ENCODE measurements at regions not wholly inside any gene's neighbourhood (a gene's known extent, or its start where the extent isn't known, plus 50 kb on each side); places are given as distances from the start of the nearest gene placed in this dataset.

GRCh38 chr22:27199354-27199753 is 542.0 kb downstream of the MIAT start:
- Histone ChIP-seq H3K4me3 (no peak overlapping the region), H3K9me3 (ENCODE audit: low read depth) (no peaks in the 10 kb centered on the region), H3K36me3 (no peaks in the 10 kb centered on the region), H3K27me3 (no peaks in the 10 kb centered on the region), H3K27ac (no peak overlapping the region), H3K4me1 (ENCODE audit: low read depth) (no peaks in the 10 kb centered on the region)
- DNase-seq (ENCODE audit: low read depth in 1 of 2, low spot score in 1 of 2), result no peak
- no peak for TF ChIP-seq CTCF (IDR thresholded peaks at IDR 0.05; ENCODE audit: low read depth, low read length)

DNA sequence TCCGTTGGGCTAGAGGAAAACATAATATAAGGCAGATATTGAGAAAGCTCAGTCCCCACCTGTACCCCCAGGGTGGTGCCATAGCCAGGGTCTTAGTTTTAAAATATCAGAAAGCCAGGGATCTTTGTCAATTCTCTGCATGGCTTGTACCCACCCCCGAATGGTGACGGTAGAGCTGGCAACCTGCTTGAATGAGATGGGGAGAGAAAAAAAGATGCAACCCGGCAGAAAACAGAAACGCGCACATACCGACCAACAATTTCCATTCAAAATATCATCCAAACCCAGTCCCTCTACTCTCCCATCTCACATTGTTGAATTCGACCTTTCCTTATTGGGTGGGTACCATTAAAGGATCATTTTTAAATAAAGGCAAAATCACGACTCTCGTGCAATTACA is 543.9 kb downstream of the MIAT start:
- DNase-seq (ENCODE audit: low read depth in 1 of 2, low spot score in 1 of 2), result no peak
- no peaks in the 10 kb centered on the region for H3K36me3 ChIP-seq
- H3K27ac ChIP-seq, result no peak overlapping the region
- H3K4me1 ChIP-seq (ENCODE audit: low read depth), result no peaks in the 10 kb centered on the region
- TF ChIP-seq CTCF (IDR thresholded peaks at IDR 0.05; ENCODE audit: low read depth, low read length), result no peak
- no peaks in the 10 kb centered on the region for H3K27me3 ChIP-seq
- no peak overlapping the region for H3K4me3 ChIP-seq
- no peaks in the 10 kb centered on the region for H3K9me3 ChIP-seq (ENCODE audit: low read depth)

GRCh38 chr22:27201741-27202140 is 544.4 kb downstream of the MIAT start:
- H3K4me1 ChIP-seq (ENCODE audit: low read depth), result no peaks in the 10 kb centered on the region
- H3K36me3 ChIP-seq, result no peaks in the 10 kb centered on the region
- no peak overlapping the region for H3K27ac ChIP-seq

GRCh38 chr22:27203276-27203660 is 545.9 kb downstream of the MIAT start:
- TF ChIP-seq CTCF (IDR thresholded peaks at IDR 0.05; ENCODE audit: low read depth, low read length), result no peak
- DNase-seq (ENCODE audit: low read depth in 1 of 2, low spot score in 1 of 2), result no peak
- H3K4me1 ChIP-seq (ENCODE audit: low read depth), result no peaks in the 10 kb centered on the region
- H3K4me3 ChIP-seq, result no peak overlapping the region
- H3K36me3 ChIP-seq, result no peaks in the 10 kb centered on the region
- H3K27me3 ChIP-seq, result no peaks in the 10 kb centered on the region
- no peaks in the 10 kb centered on the region for H3K9me3 ChIP-seq (ENCODE audit: low read depth)
- H3K27ac ChIP-seq, result no peak overlapping the region

More at GRCh38 chr22:27201741-27202140, 544.4 kb downstream of the MIAT start:
- no peaks in the 10 kb centered on the region for H3K27me3 ChIP-seq
- DNase-seq (ENCODE audit: low read depth in 1 of 2, low spot score in 1 of 2), result no peak
- no peak for TF ChIP-seq CTCF (IDR thresholded peaks at IDR 0.05; ENCODE audit: low read depth, low read length)
- H3K4me3 ChIP-seq, result no peak overlapping the region
- no peaks in the 10 kb centered on the region for H3K9me3 ChIP-seq (ENCODE audit: low read depth)

GRCh38 chr22:27204280-27204679 is 546.9 kb downstream of the MIAT start:
- Histone ChIP-seq H3K27ac (no peak overlapping the region), H3K4me1 (ENCODE audit: low read depth) (no peaks in the 10 kb centered on the region), H3K27me3 (no peaks in the 10 kb centered on the region), H3K36me3 (no peaks in the 10 kb centered on the region), H3K4me3 (no peak overlapping the region), H3K9me3 (ENCODE audit: low read depth) (no peaks in the 10 kb centered on the region)
- no peak for DNase-seq (ENCODE audit: low read depth in 1 of 2, low spot score in 1 of 2)
- no peak for TF ChIP-seq CTCF (IDR thresholded peaks at IDR 0.05; ENCODE audit: low read depth, low read length)

DNA sequence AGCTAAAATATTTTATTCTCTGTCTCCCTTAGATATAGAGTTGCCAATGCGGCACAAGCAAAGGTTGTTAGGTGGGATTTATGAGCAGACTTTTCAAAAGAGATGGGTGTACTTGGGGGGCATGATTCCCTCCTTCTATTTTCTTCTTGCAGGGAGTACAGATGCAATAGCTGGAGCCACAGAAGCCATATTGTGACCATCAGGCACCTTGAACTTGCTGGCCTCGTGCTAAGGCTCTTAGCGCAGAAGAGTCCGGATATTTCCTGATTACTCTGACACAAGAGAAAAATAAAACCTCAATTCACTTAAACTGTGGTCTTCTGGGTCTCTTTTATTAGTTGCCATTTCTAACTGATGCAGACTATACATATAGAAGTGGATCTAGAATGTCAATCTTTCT is 547.4 kb downstream of the MIAT start:
- no peaks in the 10 kb centered on the region for H3K4me1 ChIP-seq (ENCODE audit: low read depth)
- TF ChIP-seq CTCF (IDR thresholded peaks at IDR 0.05; ENCODE audit: low read depth, low read length), result no peak
- no peaks in the 10 kb centered on the region for H3K9me3 ChIP-seq (ENCODE audit: low read depth)
- H3K27ac ChIP-seq, result no peak overlapping the region
- no peak overlapping the region for H3K4me3 ChIP-seq
- no peaks in the 10 kb centered on the region for H3K36me3 ChIP-seq
- no peak for DNase-seq (ENCODE audit: low read depth in 1 of 2, low spot score in 1 of 2)
- H3K27me3 ChIP-seq, result no peaks in the 10 kb centered on the region

Measured in cardiac muscle cell (in vitro differentiated cells and primary cell).